ENCODE measurements at regions not wholly inside any gene's neighbourhood (a gene's known extent, or its start where the extent isn't known, plus 50 kb on each side); places are given as distances from the start of the nearest gene placed in this dataset.

GRCh38 chr3:72257203-72257602 is 472.3 kb upstream of the PROK2 start:
- no peak for TF ChIP-seq CTCF (IDR thresholded peaks at IDR 0.05)
- no peak for TF ChIP-seq POLR2A (IDR thresholded peaks at IDR 0.05; ENCODE audit: low read depth)
- TF ChIP-seq POLR2AphosphoS5 (IDR thresholded peaks at IDR 0.05), result no peak

Data from esophagus muscularis mucosa (tissue), 3 donors.